Calu3 (cell line): ENCODE measurements at regions not wholly inside any gene's neighbourhood (a gene's known extent, or its start where the extent isn't known, plus 50 kb on each side); places are given as distances from the start of the nearest gene placed in this dataset.

Source experiments
- BruUV-seq: library from RNA; stranded (reverse); fragments of 400-500 nt; replicated peaks from 2 replicates; lab custom pipeline; 2021; lab: Mats Ljungman, UMichigan
- CTCF ChIA-PET: fragments of 300-600 bp; sonication (Branson Sonifier 250); formaldehyde crosslinking; loops from one replicate; lab custom pipeline; 2022; ENCODE audit warnings: antibody characterized with exemption; lab: Charles Lee
- DNase-seq: peaks from one replicate; pipeline ENCODE4 v3.0.0; 2022
- H3K27ac Mint-ChIP-seq: one replicate; pipeline ENCODE4 v1.8.0; 2022; ENCODE audit warnings: mixed read lengths; ENCODE audit not compliant: unreplicated experiment
- H3K27me3 Mint-ChIP-seq: one replicate; pipeline ENCODE4 v1.8.0; 2022; ENCODE audit warnings: mixed read lengths; ENCODE audit not compliant: unreplicated experiment
- H3K36me3 Mint-ChIP-seq: one replicate; pipeline ENCODE4 v1.8.0; 2022; ENCODE audit warnings: mild to moderate bottlenecking, moderate library complexity, mixed read lengths; ENCODE audit not compliant: insufficient read depth, unreplicated experiment
- H3K4me1 Mint-ChIP-seq: one replicate; pipeline ENCODE4 v1.8.0; 2022; ENCODE audit warnings: mild to moderate bottlenecking, low read depth, mixed read lengths; ENCODE audit not compliant: unreplicated experiment
- H3K4me3 Mint-ChIP-seq: one replicate; pipeline ENCODE4 v1.8.0; 2022; ENCODE audit warnings: mild to moderate bottlenecking, low read depth, moderate library complexity, mixed read lengths; ENCODE audit not compliant: unreplicated experiment
- H3K9me3 Mint-ChIP-seq: one replicate; pipeline ENCODE4 v1.8.0; 2022; ENCODE audit warnings: low read depth, mixed read lengths; ENCODE audit not compliant: unreplicated experiment
- CTCF ChIP-seq: fragments of 200-600 bp; IDR thresholded peaks from one replicate; pipeline ENCODE4 v1.8.0; 2022; ENCODE audit warnings: antibody characterized with exemption; ENCODE audit not compliant: unreplicated experiment
- intact Hi-C: fragments of 100-400 bp; cut with micrococcal nuclease; formaldehyde crosslinking; loops from one replicate; pipeline ENCODE4 v1.10.0; 2022; ENCODE audit not compliant: unreplicated experiment

- no TSS peak for BruUV-seq
- Mint-ChIP-seq H3K4me1 (no peaks in the 10 kb centered on the region), H3K9me3 (peaks cover 5% of the 10 kb centered on the region), H3K4me3 (no peak overlapping the region), H3K27me3 (no peaks in the 10 kb centered on the region), H3K36me3 (no peaks in the 10 kb centered on the region), H3K27ac (no peak overlapping the region)
- CTCF ChIA-PET: no interaction called here
- no peak for DNase-seq
- intact Hi-C loops: no loop called here
- TF ChIP-seq CTCF: no peak
Observed at GRCh38 chr13:107275945-107276614, 708.1 kb upstream of the ARGLU1 start.

GRCh38 chr13:107275312-107275711 is 707.4 kb upstream of the ARGLU1 start:
- no TSS peak for BruUV-seq
- intact Hi-C loops: no loop called here
- H3K27me3 Mint-ChIP-seq: no peaks in the 10 kb centered on the region
- H3K9me3 Mint-ChIP-seq: peaks cover 5% of the 10 kb centered on the region
- no peak for TF ChIP-seq CTCF
- no peak overlapping the region for H3K27ac Mint-ChIP-seq
- CTCF ChIA-PET: no interaction called here
- no peaks in the 10 kb centered on the region for H3K4me1 Mint-ChIP-seq
- no peak overlapping the region for H3K4me3 Mint-ChIP-seq
- no peaks in the 10 kb centered on the region for H3K36me3 Mint-ChIP-seq
- DNase-seq: no peak

DNA sequence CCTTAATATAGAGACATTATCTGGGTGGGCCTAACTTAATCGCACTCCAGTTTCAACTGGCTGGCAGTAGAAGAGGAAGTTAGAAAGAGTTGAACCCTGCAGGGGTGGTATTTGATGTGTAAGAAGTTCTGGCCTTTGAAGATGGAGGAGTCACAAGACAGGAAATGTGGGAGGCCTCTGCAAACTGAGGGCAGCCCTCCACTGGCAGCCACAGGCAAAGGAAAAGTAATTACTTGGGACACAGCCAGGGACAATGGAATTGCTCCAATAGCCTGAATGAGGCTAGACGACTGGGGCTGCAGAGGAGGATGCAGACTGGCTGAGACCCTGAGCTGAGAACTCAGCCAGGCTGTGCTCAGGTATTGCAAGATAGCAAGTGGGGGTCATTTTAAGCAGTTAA is 703.3 kb upstream of the ARGLU1 start:
- H3K9me3 Mint-ChIP-seq: no peaks in the 10 kb centered on the region
- no peak for TF ChIP-seq CTCF
- no peak overlapping the region for H3K4me3 Mint-ChIP-seq
- no TSS peak for BruUV-seq
- no peak overlapping the region for H3K27ac Mint-ChIP-seq
- H3K27me3 Mint-ChIP-seq: no peaks in the 10 kb centered on the region
- CTCF ChIA-PET: no interaction called here
- DNase-seq: no peak
- no peaks in the 10 kb centered on the region for H3K4me1 Mint-ChIP-seq
- H3K36me3 Mint-ChIP-seq: no peaks in the 10 kb centered on the region
- intact Hi-C loops: no loop called here

GRCh38 chr13:107266657-107267056 is 698.7 kb upstream of the ARGLU1 start:
- intact Hi-C loops: no loop called here
- H3K9me3 Mint-ChIP-seq: no peaks in the 10 kb centered on the region
- no peak for TF ChIP-seq CTCF
- no peak overlapping the region for H3K27ac Mint-ChIP-seq
- no peaks in the 10 kb centered on the region for H3K4me1 Mint-ChIP-seq
- no peaks in the 10 kb centered on the region for H3K36me3 Mint-ChIP-seq
- CTCF ChIA-PET: no interaction called here
- H3K27me3 Mint-ChIP-seq: no peaks in the 10 kb centered on the region
- no TSS peak for BruUV-seq
- H3K4me3 Mint-ChIP-seq: no peak overlapping the region
- no peak for DNase-seq
